Smooth muscle cell (in vitro differentiated cells): ENCODE measurements at regions not wholly inside any gene's neighbourhood (a gene's known extent, or its start where the extent isn't known, plus 50 kb on each side); places are given as distances from the start of the nearest gene placed in this dataset.
A peak's percentile ranks its signal among the peaks of the same experiment; 100 is the strongest.

Experiments used
- DNase-seq: peaks from one replicate; lab custom pipeline; 2025; ENCODE audit not compliant: unreplicated experiment; lab: John Stamatoyannopoulos, UW
- H2AFZ ChIP-seq: fragments of 200-600 bp; sonication (generic); 2 replicates; pipeline ENCODE4 v1.6.0; 2016; ENCODE audit warnings: antibody characterized with exemption, low read depth, mild to moderate bottlenecking
- H3F3A ChIP-seq: fragments of 200-600 bp; sonication (generic); 2 replicates; pipeline ENCODE4 v1.6.0; 2017; ENCODE audit warnings: antibody characterized with exemption, low read depth
- H3K27ac ChIP-seq: fragments of 200-600 bp; sonication (generic); 2 replicates; pipeline ENCODE4 v1.5.1; 2016; ENCODE audit warnings: low read depth, mild to moderate bottlenecking
- H3K27me3 ChIP-seq: fragments of 200-600 bp; sonication (generic); 2 replicates; pipeline ENCODE4 v1.6.1; 2016; ENCODE audit warnings: low read depth, mild to moderate bottlenecking
- H3K36me3 ChIP-seq: fragments of 200-600 bp; sonication (generic); 2 replicates; pipeline ENCODE4 v1.5.1; 2016; ENCODE audit warnings: low read depth
- H3K4me1 ChIP-seq: fragments of 200-600 bp; sonication (generic); 2 replicates; pipeline ENCODE4 v1.5.1; 2016; ENCODE audit warnings: low read depth
- H3K4me2 ChIP-seq: fragments of 200-600 bp; sonication (generic); 2 replicates; pipeline ENCODE4 v1.6.0; 2016; ENCODE audit warnings: mild to moderate bottlenecking
- H3K4me3 ChIP-seq: fragments of 200-600 bp; sonication (generic); 2 replicates; pipeline ENCODE4 v1.5.1; 2016; ENCODE audit warnings: mild to moderate bottlenecking
- H3K79me2 ChIP-seq: fragments of 200-600 bp; sonication (generic); 2 replicates; pipeline ENCODE4 v1.6.0; 2016; ENCODE audit warnings: low read depth, mild to moderate bottlenecking
- H3K9ac ChIP-seq: fragments of 200-600 bp; sonication (generic); 2 replicates; pipeline ENCODE4 v1.6.0; 2016; ENCODE audit warnings: low read depth
- H3K9me3 ChIP-seq: fragments of 200-600 bp; sonication (generic); replicated peaks from 2 replicates; pipeline ENCODE4 v1.5.1; 2016; ENCODE audit warnings: low read depth
- H4K20me1 ChIP-seq: fragments of 200-600 bp; sonication (generic); 2 replicates; pipeline ENCODE4 v1.6.0; 2016; ENCODE audit warnings: low read depth
- CTCF ChIP-seq: fragments of 200-600 bp; sonication (generic); IDR thresholded peaks from 2 replicates; pipeline ENCODE4 v1.5.1; 2017; ENCODE audit warnings: borderline replicate concordance, mild to moderate bottlenecking, antibody characterized with exemption; ENCODE audit not compliant: insufficient read depth, poor library complexity, severe bottlenecking
- WGBS: methylation state at CpG from one replicate; pipeline ENCODE4 v1.1.7; 2016; ENCODE audit warnings: low lambda C conversion rate; 5-methylcytosine and 5-hydroxymethylcytosine counted together

GRCh38 chr13:106400289-106400688 lies 135.2 kb downstream of the EFNB2 start:
- H2AFZ ChIP-seq, result no peak overlapping the region

GRCh38 chr13:106398289-106398688 lies 137.2 kb downstream of the EFNB2 start:
- Histone ChIP-seq H3F3A (no peaks in the 10 kb centered on the region), H4K20me1 (no peaks in the 10 kb centered on the region), H3K9ac (no peak overlapping the region), H3K4me1 (no peaks in the 10 kb centered on the region), H3K4me3 (no peak overlapping the region), H3K4me2 (no peak overlapping the region), H2AFZ (no peak overlapping the region), H3K36me3 (no peaks in the 10 kb centered on the region), H3K79me2 (no peaks in the 10 kb centered on the region), H3K27ac (no peak overlapping the region), H3K27me3 (no peaks in the 10 kb centered on the region), H3K9me3 (no peaks in the 10 kb centered on the region)
- 90% methylated on average over 1 of the region's 1 CpG for WGBS
- TF ChIP-seq CTCF, result no peak
- no peak for DNase-seq

More at GRCh38 chr13:106400289-106400688, 135.2 kb downstream of the EFNB2 start:
- Histone ChIP-seq H3K4me2 (no peak overlapping the region), H3F3A (no peaks in the 10 kb centered on the region), H4K20me1 (no peaks in the 10 kb centered on the region), H3K27ac (no peak overlapping the region), H3K79me2 (no peaks in the 10 kb centered on the region), H3K4me3 (no peak overlapping the region), H3K27me3 (no peaks in the 10 kb centered on the region), H3K9ac (no peak overlapping the region), H3K4me1 (peaks cover under 1% of the 10 kb centered on the region), H3K9me3 (no peaks in the 10 kb centered on the region), H3K36me3 (no peaks in the 10 kb centered on the region)
- WGBS, result 30% methylated on average over 1 of the region's 1 CpG
- no peak for DNase-seq
- no peak for TF ChIP-seq CTCF

GRCh38 chr13:106393776-106394175 lies 141.7 kb downstream of the EFNB2 start:
- H3F3A ChIP-seq, result no peaks in the 10 kb centered on the region
- 53% methylated on average over 4 of the region's 4 CpGs for WGBS
- H3K79me2 ChIP-seq, result no peaks in the 10 kb centered on the region
- H3K9me3 ChIP-seq, result no peaks in the 10 kb centered on the region
- H2AFZ ChIP-seq, result no peak overlapping the region
- no peaks in the 10 kb centered on the region for H3K27me3 ChIP-seq
- no peak overlapping the region for H3K27ac ChIP-seq
- no peak for TF ChIP-seq CTCF
- no peaks in the 10 kb centered on the region for H4K20me1 ChIP-seq
- DNase-seq, result no peak
- peaks cover 10% of the 10 kb centered on the region for H3K4me1 ChIP-seq
- H3K36me3 ChIP-seq, result no peaks in the 10 kb centered on the region
- no peak overlapping the region for H3K4me2 ChIP-seq
- no peak overlapping the region for H3K4me3 ChIP-seq
- no peak overlapping the region for H3K9ac ChIP-seq

GRCh38 chr13:106391681-106392080 lies 143.8 kb downstream of the EFNB2 start:
- no peak for DNase-seq
- H3K4me2 ChIP-seq, result peak overlapping the region; percentile 4
- H3K36me3 ChIP-seq, result no peaks in the 10 kb centered on the region
- no peaks in the 10 kb centered on the region for H4K20me1 ChIP-seq
- no peak overlapping the region for H3K9ac ChIP-seq
- WGBS, result 76% methylated on average over 6 of the region's 6 CpGs
- no peaks in the 10 kb centered on the region for H3K79me2 ChIP-seq
- no peaks in the 10 kb centered on the region for H3K27me3 ChIP-seq
- peak overlapping the region; percentile 20 for H2AFZ ChIP-seq
- no peak overlapping the region for H3K27ac ChIP-seq
- no peak overlapping the region for H3K4me3 ChIP-seq
- no peak for TF ChIP-seq CTCF
- no peaks in the 10 kb centered on the region for H3K9me3 ChIP-seq
- H3F3A ChIP-seq, result no peaks in the 10 kb centered on the region
- peaks cover 10% of the 10 kb centered on the region for H3K4me1 ChIP-seq
